ENCODE measurements at regions not wholly inside any gene's neighbourhood (a gene's known extent, or its start where the extent isn't known, plus 50 kb on each side); places are given as distances from the start of the nearest gene placed in this dataset.
"Not testable (repeated sequence)": the region's sequence is repeated elsewhere in the genome, so short reads cannot be mapped to it uniquely, and the experiment has no call there.

- not testable (repeated sequence) for TF ChIP-seq POLR2A, TAF1 (IDR thresholded peaks at IDR 0.05; ENCODE audit: low read depth, low read length)
Observed at GRCh38 chr2:90105142-90105541, 1413.7 kb downstream of the RPIA start.
